GM23338 (cell line): ENCODE measurements at regions not wholly inside any gene's neighbourhood (a gene's known extent, or its start where the extent isn't known, plus 50 kb on each side); places are given as distances from the start of the nearest gene placed in this dataset.

Source experiments
- ATAC-seq: fragments of 200-7000 bp; cut with Tn5 transposase; 3 replicates; pipeline ENCODE4 v1.9.1; 2020
- DNase-seq: peaks from one replicate; pipeline ENCODE4 v3.0.0-alpha.2; 2015; ENCODE audit warnings: low spot score
- H2AFZ ChIP-seq: fragments of 200-600 bp; sonication (generic); 2 replicates; pipeline ENCODE4 v1.8.0; 2016; ENCODE audit warnings: antibody characterized with exemption, mild to moderate bottlenecking, moderate library complexity
- H3F3A ChIP-seq: fragments of 200-600 bp; sonication (generic); replicated peaks from 2 replicates; pipeline ENCODE4 v1.8.0; 2017; ENCODE audit warnings: antibody characterized with exemption, mixed run types, low read depth
- H3K27ac ChIP-seq: fragments of 200-600 bp; sonication (generic); 2 replicates; pipeline ENCODE4 v1.6.1; 2016; ENCODE audit warnings: low read depth
- H3K27me3 ChIP-seq: fragments of 200-600 bp; sonication (generic); 2 replicates; pipeline ENCODE4 v1.8.0; 2016; ENCODE audit warnings: mild to moderate bottlenecking, mixed run types, moderate library complexity; ENCODE audit not compliant: insufficient read depth
- H3K36me3 ChIP-seq: fragments of 200-600 bp; sonication (generic); 2 replicates; pipeline ENCODE4 v1.8.0; 2016; ENCODE audit warnings: mild to moderate bottlenecking; ENCODE audit not compliant: insufficient read depth
- H3K4me1 ChIP-seq: fragments of 200-600 bp; sonication (generic); 2 replicates; pipeline ENCODE4 v1.8.0; 2016; ENCODE audit warnings: mild to moderate bottlenecking, moderate library complexity; ENCODE audit not compliant: insufficient read depth
- H3K4me2 ChIP-seq: fragments of 200-600 bp; sonication (generic); 2 replicates; pipeline ENCODE4 v1.7.1; 2017; ENCODE audit warnings: mixed run types
- H3K4me3 ChIP-seq: fragments of 200-600 bp; sonication (generic); 2 replicates; pipeline ENCODE4 v1.6.1; 2016; ENCODE audit warnings: mixed run types
- H3K79me2 ChIP-seq: fragments of 200-600 bp; sonication (generic); replicated peaks from 2 replicates; pipeline ENCODE4 v1.8.0; 2017; ENCODE audit warnings: mild to moderate bottlenecking; ENCODE audit not compliant: insufficient read depth
- H3K9me2 ChIP-seq: fragments of 200-600 bp; sonication (generic); 2 replicates; pipeline ENCODE4 v1.8.0; 2017; ENCODE audit not compliant: insufficient read depth
- H4K20me1 ChIP-seq: fragments of 200-600 bp; sonication (generic); replicated peaks from 2 replicates; pipeline ENCODE4 v1.8.0; 2017; ENCODE audit warnings: mild to moderate bottlenecking; ENCODE audit not compliant: insufficient read depth
- H3K27ac Mint-ChIP-seq: 2 replicates; pipeline ENCODE4 v1.8.0; 2020; ENCODE audit warnings: inconsistent platforms, mild to moderate bottlenecking, moderate library complexity, mixed read lengths
- H3K27me3 Mint-ChIP-seq: 3 replicates; pipeline ENCODE4 v1.8.0; 2022; ENCODE audit warnings: low read depth, mild to moderate bottlenecking, moderate library complexity, mixed read lengths, inconsistent platforms; ENCODE audit not compliant: insufficient read depth, poor library complexity
- H3K36me3 Mint-ChIP-seq: 3 replicates; pipeline ENCODE4 v1.8.0; 2021; ENCODE audit warnings: low read depth, mild to moderate bottlenecking, inconsistent platforms, moderate library complexity, mixed read lengths
- H3K4me1 Mint-ChIP-seq: 3 replicates; pipeline ENCODE4 v1.8.0; 2020; ENCODE audit warnings: mild to moderate bottlenecking, inconsistent platforms, mixed read lengths
- H3K4me3 Mint-ChIP-seq: 3 replicates; pipeline ENCODE4 v1.8.0; 2021; ENCODE audit warnings: moderate library complexity, mild to moderate bottlenecking, inconsistent platforms, mixed read lengths
- H3K9me3 Mint-ChIP-seq: 3 replicates; pipeline ENCODE4 v1.8.0; 2020; ENCODE audit warnings: moderate library complexity, mild to moderate bottlenecking, inconsistent platforms, mixed read lengths
- CTCF ChIP-seq, 2 experiments: fragments of 200-600 bp in 1 of 2; sonication (generic) in 1 of 2; conservative IDR thresholded peaks; 2 replicates each; pipeline versions ENCODE4 v1.5.1 to v1.6.1; 2016 to 2017; ENCODE audit warnings: antibody characterized with exemption in 2 of 2, low read depth in 2 of 2, mild to moderate bottlenecking in 2 of 2, moderate library complexity in 1 of 2
- EZH2phosphoT487 ChIP-seq: fragments of 200-600 bp; sonication (generic); IDR thresholded peaks from one replicate; pipeline ENCODE4 v1.8.1; 2018; ENCODE audit warnings: antibody characterized with exemption; ENCODE audit not compliant: unreplicated experiment
- JUNB ChIP-seq: IDR thresholded peaks from one replicate; pipeline ENCODE4 v1.6.1; 2016; ENCODE audit warnings: antibody characterized with exemption; ENCODE audit not compliant: unreplicated experiment
- POLR2AphosphoS5 ChIP-seq: IDR thresholded peaks from 2 replicates; pipeline ENCODE4 v1.6.1; 2016; ENCODE audit warnings: antibody characterized with exemption, low read depth
- STAT1 ChIP-seq: IDR thresholded peaks from one replicate; pipeline ENCODE4 v1.6.1; 2016; ENCODE audit warnings: antibody characterized with exemption; ENCODE audit not compliant: unreplicated experiment
- ZNF114 ChIP-seq: fragments of 250-450 bp; sonication (Bioruptor Pico); IDR thresholded peaks from 2 replicates; pipeline ENCODE4 v1.5.0; 2020; ENCODE audit warnings: mild to moderate bottlenecking, moderate library complexity
- ZNF331 ChIP-seq: fragments of 250-450 bp; sonication (Bioruptor Pico); IDR thresholded peaks from 2 replicates; pipeline ENCODE4 v1.5.0; 2020; ENCODE audit warnings: low read depth, mild to moderate bottlenecking, moderate library complexity
- TF ChIP-seq, protein P1 (sequence below): IDR thresholded peaks from one replicate; pipeline ENCODE4 v1.6.1; 2018; ENCODE audit warnings: antibody characterized with exemption; ENCODE audit not compliant: unreplicated experiment

GRCh38 chr6:86712039-86712438, 225.3 kb upstream of the HTR1E start (continued):
- TF ChIP-seq, protein P1, sequence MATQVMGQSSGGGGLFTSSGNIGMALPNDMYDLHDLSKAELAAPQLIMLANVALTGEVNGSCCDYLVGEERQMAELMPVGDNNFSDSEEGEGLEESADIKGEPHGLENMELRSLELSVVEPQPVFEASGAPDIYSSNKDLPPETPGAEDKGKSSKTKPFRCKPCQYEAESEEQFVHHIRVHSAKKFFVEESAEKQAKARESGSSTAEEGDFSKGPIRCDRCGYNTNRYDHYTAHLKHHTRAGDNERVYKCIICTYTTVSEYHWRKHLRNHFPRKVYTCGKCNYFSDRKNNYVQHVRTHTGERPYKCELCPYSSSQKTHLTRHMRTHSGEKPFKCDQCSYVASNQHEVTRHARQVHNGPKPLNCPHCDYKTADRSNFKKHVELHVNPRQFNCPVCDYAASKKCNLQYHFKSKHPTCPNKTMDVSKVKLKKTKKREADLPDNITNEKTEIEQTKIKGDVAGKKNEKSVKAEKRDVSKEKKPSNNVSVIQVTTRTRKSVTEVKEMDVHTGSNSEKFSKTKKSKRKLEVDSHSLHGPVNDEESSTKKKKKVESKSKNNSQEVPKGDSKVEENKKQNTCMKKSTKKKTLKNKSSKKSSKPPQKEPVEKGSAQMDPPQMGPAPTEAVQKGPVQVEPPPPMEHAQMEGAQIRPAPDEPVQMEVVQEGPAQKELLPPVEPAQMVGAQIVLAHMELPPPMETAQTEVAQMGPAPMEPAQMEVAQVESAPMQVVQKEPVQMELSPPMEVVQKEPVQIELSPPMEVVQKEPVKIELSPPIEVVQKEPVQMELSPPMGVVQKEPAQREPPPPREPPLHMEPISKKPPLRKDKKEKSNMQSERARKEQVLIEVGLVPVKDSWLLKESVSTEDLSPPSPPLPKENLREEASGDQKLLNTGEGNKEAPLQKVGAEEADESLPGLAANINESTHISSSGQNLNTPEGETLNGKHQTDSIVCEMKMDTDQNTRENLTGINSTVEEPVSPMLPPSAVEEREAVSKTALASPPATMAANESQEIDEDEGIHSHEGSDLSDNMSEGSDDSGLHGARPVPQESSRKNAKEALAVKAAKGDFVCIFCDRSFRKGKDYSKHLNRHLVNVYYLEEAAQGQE = no peak
- TF ChIP-seq POLR2AphosphoS5 = no peak
- TF ChIP-seq STAT1 = no peak
- no peak for TF ChIP-seq ZNF114 (CRISPR knock-in tag)
- no peak for TF ChIP-seq EZH2phosphoT487
- no peak for TF ChIP-seq JUNB
- TF ChIP-seq ZNF331 (CRISPR knock-in tag) = no peak

DNA sequence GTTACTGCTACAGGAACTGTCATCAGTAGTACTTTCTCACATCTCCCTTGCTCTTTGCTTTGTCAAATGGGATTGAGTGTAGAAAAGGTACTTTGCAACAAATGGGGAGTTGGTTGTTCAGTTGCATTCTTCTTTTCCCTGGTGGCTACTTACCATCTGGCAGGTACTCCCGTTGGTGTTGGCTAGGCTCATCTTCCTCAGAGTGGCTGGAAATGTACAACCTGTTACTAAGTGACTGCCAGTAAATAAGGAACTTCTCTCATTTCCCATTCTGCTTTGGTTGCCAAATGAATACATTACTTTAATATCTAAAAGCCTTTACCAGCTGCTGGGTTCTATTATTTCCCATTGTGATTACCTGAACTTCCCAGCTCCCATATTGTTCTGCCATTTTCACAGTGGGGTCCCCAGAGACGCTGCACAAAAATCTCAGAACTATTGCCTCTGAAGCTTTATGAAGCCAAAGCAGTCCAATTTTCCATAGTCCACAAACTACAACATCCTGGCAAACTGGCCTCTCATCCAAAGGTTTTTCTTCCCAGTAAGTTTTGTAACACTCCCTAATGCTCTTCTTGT, 229.7 kb upstream of the HTR1E start:
- Histone ChIP-seq H4K20me1 (no peaks in the 10 kb centered on the region), H3K36me3 (no peaks in the 10 kb centered on the region), H3K27ac (no peak overlapping the region), H3F3A (no peaks in the 10 kb centered on the region), H3K27me3 (no peaks in the 10 kb centered on the region), H3K4me1 (peaks cover 8% of the 10 kb centered on the region; the same call in 1 of the 2 replicates), H3K4me2 (no peak overlapping the region), H3K79me2 (no peaks in the 10 kb centered on the region), H3K9me2 (0 out of 2 replicates have a peak, but pooled peaks cover 3% of the 10 kb centered on the region), H2AFZ (no peak overlapping the region), H3K4me3 (no peak overlapping the region)
- peaks cover under 1% of the 10 kb centered on the region for H3K27me3 Mint-ChIP-seq
- no peak for TF ChIP-seq ZNF114 (CRISPR knock-in tag)
- no peak for TF ChIP-seq JUNB
- no peak for TF ChIP-seq CTCF (conservative IDR thresholded peaks at IDR 0.05; ENCODE audit: low read depth in 2 of 2)
- TF ChIP-seq STAT1 = no peak
- TF ChIP-seq ZNF331 (CRISPR knock-in tag) = no peak
- H3K27ac Mint-ChIP-seq = no peak overlapping the region
- ATAC-seq (no peak), DNase-seq (no peak)
- no peaks in the 10 kb centered on the region for H3K9me3 Mint-ChIP-seq
- peaks cover 21% of the 10 kb centered on the region for H3K4me1 Mint-ChIP-seq
- H3K4me3 Mint-ChIP-seq = no peak overlapping the region
- no peaks in the 10 kb centered on the region for H3K36me3 Mint-ChIP-seq
